ENCODE measurements at regions not wholly inside any gene's neighbourhood (a gene's known extent, or its start where the extent isn't known, plus 50 kb on each side); places are given as distances from the start of the nearest gene placed in this dataset.

DNA sequence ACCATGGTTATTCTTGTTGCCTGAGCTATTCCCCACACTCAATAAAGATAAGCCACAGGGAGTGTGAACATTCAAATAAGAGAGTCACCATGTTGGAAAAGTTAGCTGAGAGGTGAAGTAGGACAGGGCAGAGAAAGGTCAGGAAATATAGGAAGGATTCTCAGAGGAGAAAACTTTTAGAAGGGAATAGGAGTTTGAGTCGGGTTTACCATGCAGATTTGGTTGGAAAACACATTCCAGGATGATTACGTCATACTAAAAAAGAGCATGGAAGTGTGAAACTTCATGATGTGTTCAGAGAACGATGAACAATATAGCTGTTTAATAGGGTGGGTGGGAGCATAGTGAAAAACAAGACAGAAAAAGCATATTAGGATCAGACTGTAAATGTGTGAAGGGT is 1125.3 kb upstream of the ADGRL2 start:
- no peak overlapping the region for H3K4me3 Mint-ChIP-seq
- no peaks in the 10 kb centered on the region for H3K4me1 Mint-ChIP-seq (ENCODE audit: low read depth)
- DNase-seq, result no peak
- peaks cover 4% of the 10 kb centered on the region for H3K9me3 Mint-ChIP-seq
- no peaks in the 10 kb centered on the region for H3K27me3 Mint-ChIP-seq (ENCODE audit: low read depth)
- CTCF ChIA-PET, result no interaction called here
- intact Hi-C loops (cut with micrococcal nuclease), result no loop called here
- H3K36me3 Mint-ChIP-seq (ENCODE audit: low read depth), result no peaks in the 10 kb centered on the region
- H3K27ac Mint-ChIP-seq, result no peak overlapping the region

DNA sequence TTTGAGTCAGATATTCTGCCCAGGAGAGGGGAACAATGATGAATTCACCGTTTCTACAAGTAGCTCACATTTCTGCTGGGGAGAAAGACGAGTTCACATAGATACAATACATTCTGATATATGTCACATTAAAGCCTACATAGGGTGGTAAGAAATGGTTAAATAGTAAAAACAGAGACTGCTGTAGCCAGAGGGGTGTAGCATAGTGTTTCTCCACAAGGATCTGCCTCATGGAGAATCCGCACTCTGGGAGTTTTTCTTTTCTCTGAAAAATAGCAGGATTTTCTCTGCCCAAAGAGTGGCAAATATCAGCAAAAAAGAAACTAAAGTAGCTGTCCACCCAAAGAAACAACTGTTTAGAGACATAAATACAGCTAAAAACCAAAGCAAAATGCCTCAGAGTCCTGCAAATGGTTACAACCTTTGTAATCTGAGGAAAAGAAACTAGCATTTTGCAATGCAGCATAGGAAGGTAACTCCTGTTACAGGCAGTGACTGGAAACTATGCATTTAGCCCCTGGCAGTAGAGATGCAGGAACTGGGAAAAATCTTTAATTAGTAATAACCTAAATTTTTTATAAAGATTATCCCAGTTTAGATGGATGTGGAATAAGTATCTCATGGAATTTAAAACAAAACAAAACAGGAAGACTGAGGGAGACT is 1126.7 kb upstream of the ADGRL2 start:
- intact Hi-C loops (cut with micrococcal nuclease), result no loop called here
- H3K27me3 Mint-ChIP-seq (ENCODE audit: low read depth), result no peaks in the 10 kb centered on the region
- H3K4me3 Mint-ChIP-seq, result no peak overlapping the region
- H3K36me3 Mint-ChIP-seq (ENCODE audit: low read depth), result no peaks in the 10 kb centered on the region
- H3K9me3 Mint-ChIP-seq, result peaks cover 4% of the 10 kb centered on the region
- CTCF ChIA-PET, result interaction anchor here (0.9 kb wide), 1 partner anchor 262 kb away, joined by 3 read pairs; no protein-coding TSS in a partner anchor
- DNase-seq, result no peak
- no peaks in the 10 kb centered on the region for H3K4me1 Mint-ChIP-seq (ENCODE audit: low read depth)
- H3K27ac Mint-ChIP-seq, result no peak overlapping the region

DNA sequence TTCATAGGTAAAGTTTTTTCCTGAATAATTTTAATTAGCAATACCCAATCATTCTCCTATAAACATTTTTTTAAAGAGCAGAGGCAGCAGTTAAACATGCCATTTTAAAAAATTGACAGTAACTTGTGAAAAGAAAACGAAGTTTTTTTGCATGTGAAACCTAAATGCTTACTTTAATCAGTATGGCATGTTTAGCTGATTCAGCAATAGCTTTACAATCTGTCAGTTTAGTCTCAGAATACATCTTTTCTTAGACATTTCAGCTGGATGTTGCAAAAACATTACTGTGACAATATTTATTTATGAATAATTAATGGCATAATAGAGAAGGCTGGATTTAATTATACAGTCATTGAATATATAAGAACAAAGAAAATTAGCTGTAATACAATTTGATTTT is 1132.4 kb upstream of the ADGRL2 start:
- Mint-ChIP-seq H3K36me3 (ENCODE audit: low read depth) (no peaks in the 10 kb centered on the region), H3K27ac (no peak overlapping the region), H3K9me3 (peaks cover 1% of the 10 kb centered on the region), H3K4me3 (no peak overlapping the region), H3K27me3 (ENCODE audit: low read depth) (no peaks in the 10 kb centered on the region), H3K4me1 (ENCODE audit: low read depth) (no peaks in the 10 kb centered on the region)
- CTCF ChIA-PET, result no interaction called here
- intact Hi-C loops (cut with micrococcal nuclease), result no loop called here
- DNase-seq, result no peak

DNA sequence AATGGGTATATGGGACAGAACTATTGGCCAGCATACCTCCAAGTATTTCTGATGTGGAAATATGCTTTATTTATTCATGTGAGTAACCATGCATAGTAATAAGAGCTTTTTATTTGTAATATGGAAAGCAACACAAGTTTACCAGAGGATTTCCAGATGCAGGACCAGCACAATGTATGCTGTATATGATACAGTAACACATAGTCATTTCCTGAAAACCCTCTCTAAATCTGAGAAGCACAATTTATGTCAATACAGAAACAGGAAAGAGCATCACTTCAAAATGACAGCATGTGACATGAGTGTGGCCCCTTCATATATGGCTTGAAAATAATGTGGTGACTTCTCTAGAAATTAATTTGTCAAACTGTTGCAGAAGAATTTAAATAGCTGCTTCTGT is 1134.7 kb upstream of the ADGRL2 start:
- no peaks in the 10 kb centered on the region for H3K36me3 Mint-ChIP-seq (ENCODE audit: low read depth)
- no peak overlapping the region for H3K27ac Mint-ChIP-seq
- H3K27me3 Mint-ChIP-seq (ENCODE audit: low read depth), result no peaks in the 10 kb centered on the region
- intact Hi-C loops (cut with micrococcal nuclease), result no loop called here
- no peak for DNase-seq
- CTCF ChIA-PET, result no interaction called here
- no peak overlapping the region for H3K4me3 Mint-ChIP-seq
- H3K9me3 Mint-ChIP-seq, result peaks cover 1% of the 10 kb centered on the region
- no peaks in the 10 kb centered on the region for H3K4me1 Mint-ChIP-seq (ENCODE audit: low read depth)

DNA sequence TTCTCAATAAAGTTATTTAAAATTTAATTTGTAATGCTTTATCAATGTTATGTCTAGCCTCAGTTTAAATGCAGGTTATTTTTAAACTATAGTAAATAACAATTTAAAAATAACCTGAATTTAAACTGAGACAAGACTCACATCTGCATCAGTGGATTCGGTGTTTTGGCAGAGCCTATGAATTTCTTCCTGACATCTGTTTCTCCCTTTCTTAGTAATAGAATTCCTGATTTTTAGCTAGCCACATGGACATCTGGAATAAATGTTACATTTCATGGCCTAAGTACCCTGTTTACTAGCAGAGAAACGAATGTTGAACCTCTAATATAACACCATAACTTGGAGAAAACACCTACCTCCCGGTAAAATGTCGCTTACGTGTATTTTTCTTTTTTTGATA is 1141.6 kb upstream of the ADGRL2 start:
- DNase-seq, result no peak
- no peaks in the 10 kb centered on the region for H3K27me3 Mint-ChIP-seq (ENCODE audit: low read depth)
- no peak overlapping the region for H3K27ac Mint-ChIP-seq
- intact Hi-C loops (cut with micrococcal nuclease), result no loop called here
- no peaks in the 10 kb centered on the region for H3K9me3 Mint-ChIP-seq
- no peak overlapping the region for H3K4me3 Mint-ChIP-seq
- H3K4me1 Mint-ChIP-seq (ENCODE audit: low read depth), result no peaks in the 10 kb centered on the region
- no peaks in the 10 kb centered on the region for H3K36me3 Mint-ChIP-seq (ENCODE audit: low read depth)
- CTCF ChIA-PET, result no interaction called here

DNA sequence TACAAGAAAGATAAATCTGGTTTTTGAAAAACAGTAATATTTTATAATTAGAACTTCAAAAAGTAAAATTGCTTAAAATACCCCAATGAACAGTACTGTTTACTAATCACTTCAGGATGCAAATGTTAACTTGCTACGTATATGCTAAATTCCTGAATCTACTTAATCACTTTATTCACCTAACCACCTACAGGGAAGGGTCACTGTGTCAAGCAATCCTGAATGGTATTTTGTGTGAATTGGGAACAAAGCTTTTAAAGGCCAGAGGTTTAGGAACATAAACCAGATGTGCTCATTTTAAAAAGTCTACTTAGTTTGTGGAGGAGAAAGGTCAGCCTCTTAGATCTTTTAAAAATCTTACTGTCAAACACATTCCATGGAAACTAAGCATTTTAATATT is 1143.0 kb upstream of the ADGRL2 start:
- Mint-ChIP-seq H3K36me3 (ENCODE audit: low read depth) (no peaks in the 10 kb centered on the region), H3K4me3 (no peak overlapping the region), H3K27ac (no peak overlapping the region), H3K27me3 (ENCODE audit: low read depth) (no peaks in the 10 kb centered on the region), H3K4me1 (ENCODE audit: low read depth) (no peaks in the 10 kb centered on the region), H3K9me3 (no peaks in the 10 kb centered on the region)
- DNase-seq, result no peak
- CTCF ChIA-PET, result no interaction called here
- intact Hi-C loops (cut with micrococcal nuclease), result no loop called here

DNA sequence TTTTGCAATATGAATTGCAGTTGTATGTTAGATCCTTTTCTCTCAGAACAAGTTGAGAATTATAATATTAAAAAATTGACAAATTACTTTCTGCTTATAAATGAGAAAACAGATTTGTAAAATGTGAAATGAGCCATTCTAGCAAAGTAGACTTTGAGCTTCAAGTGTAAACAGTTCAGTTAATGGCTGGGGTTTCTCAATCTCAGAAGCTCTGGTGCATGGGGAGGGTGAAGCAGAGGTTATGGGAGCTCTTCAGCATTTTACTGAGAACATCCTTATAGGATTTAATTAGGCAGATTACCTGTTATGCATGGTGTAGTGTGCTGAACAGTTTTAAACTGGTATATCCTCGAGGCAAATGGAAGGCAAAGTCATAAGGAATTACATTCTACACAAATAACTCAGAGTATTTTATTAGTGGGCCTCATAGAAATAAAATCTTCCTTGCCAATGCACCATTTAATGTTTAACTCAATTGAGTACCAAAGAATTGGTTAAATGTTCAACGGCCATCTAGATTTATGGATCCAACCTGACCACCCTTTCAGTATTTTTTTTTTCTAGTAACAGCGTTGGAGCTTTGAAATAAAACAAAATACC is 1143.6 kb upstream of the ADGRL2 start:
- no peak for DNase-seq
- Mint-ChIP-seq H3K9me3 (no peaks in the 10 kb centered on the region), H3K27ac (no peak overlapping the region), H3K27me3 (ENCODE audit: low read depth) (no peaks in the 10 kb centered on the region), H3K4me1 (ENCODE audit: low read depth) (no peaks in the 10 kb centered on the region), H3K36me3 (ENCODE audit: low read depth) (no peaks in the 10 kb centered on the region), H3K4me3 (no peak overlapping the region)
- intact Hi-C loops (cut with micrococcal nuclease), result no loop called here
- CTCF ChIA-PET, result no interaction called here

DNA sequence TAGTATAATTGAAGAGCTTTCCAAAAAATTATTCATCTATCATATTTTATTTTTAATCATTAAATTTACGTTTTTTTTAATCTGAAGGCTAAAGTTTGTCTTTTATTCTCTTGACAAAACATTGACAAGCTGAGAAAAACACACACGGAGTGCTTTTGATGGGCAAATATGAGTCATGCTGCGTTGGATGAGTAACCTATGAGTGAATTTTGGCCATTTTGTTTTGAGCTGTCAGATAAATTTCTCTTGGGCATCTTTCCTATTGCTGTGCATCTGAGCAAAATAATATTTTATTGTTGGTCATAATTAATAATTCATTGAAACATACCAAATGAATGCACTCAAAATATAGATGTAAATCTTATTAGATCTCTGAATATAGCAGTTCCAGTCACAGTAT is 1144.1 kb upstream of the ADGRL2 start:
- DNase-seq, result no peak
- intact Hi-C loops (cut with micrococcal nuclease), result no loop called here
- H3K27ac Mint-ChIP-seq, result no peak overlapping the region
- H3K27me3 Mint-ChIP-seq (ENCODE audit: low read depth), result no peaks in the 10 kb centered on the region
- H3K4me3 Mint-ChIP-seq, result no peak overlapping the region
- H3K4me1 Mint-ChIP-seq (ENCODE audit: low read depth), result no peaks in the 10 kb centered on the region
- no peaks in the 10 kb centered on the region for H3K36me3 Mint-ChIP-seq (ENCODE audit: low read depth)
- H3K9me3 Mint-ChIP-seq, result no peaks in the 10 kb centered on the region
- CTCF ChIA-PET, result no interaction called here

DNA sequence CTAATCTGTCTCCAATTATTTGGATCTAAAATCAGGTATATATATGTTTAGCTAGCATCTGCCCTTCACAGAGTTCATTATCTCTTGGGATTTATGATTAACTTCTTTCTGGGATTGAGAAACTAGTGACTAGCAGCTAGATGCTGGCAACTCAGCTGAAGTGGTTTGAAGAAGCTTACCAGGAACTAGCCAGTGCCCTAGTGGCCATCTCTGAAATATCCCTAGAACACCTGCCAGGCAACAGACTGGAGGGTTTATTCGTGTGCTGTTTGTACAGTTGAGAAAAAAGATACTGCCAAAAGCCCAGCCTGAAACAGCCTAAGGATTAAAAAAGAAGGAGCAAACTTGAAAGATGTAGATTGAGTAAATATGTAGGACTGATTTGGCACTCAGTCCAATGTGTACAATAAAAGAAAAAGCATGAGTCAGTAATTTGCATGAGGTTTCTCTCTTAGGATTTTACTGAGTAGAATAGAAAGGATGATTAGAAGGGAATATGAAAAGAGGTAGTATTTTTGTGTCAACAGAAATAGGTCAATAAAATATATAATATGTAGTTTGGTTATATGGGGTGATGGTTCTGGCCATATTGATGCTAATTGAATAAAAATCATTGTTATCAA is 1144.6 kb upstream of the ADGRL2 start:
- CTCF ChIA-PET, result no interaction called here
- Mint-ChIP-seq H3K27me3 (ENCODE audit: low read depth) (no peaks in the 10 kb centered on the region), H3K27ac (no peak overlapping the region), H3K4me1 (ENCODE audit: low read depth) (no peaks in the 10 kb centered on the region), H3K4me3 (no peak overlapping the region), H3K36me3 (ENCODE audit: low read depth) (no peaks in the 10 kb centered on the region), H3K9me3 (no peaks in the 10 kb centered on the region)
- DNase-seq, result no peak
- intact Hi-C loops (cut with micrococcal nuclease), result no loop called here

DNA sequence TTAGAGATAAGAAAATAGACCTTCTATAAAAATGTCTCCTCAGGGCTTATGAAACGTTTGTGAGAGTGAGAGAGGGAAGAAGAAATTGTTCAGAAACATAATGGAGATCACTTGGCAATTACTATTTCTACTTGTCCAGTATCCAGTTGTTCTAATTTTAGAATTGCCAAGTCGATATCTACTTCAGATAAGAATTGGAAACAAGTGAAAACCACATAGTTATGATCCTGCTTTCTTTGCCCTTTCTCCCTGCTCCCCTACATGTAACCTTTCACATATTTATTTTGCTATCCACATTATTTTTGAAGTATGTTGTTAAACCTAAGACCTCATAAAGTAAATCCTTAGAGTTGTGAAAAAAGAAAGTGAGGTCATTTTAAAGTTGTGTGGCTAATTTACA is 1154.7 kb upstream of the ADGRL2 start:
- CTCF ChIA-PET, result no interaction called here
- no peak for DNase-seq
- Mint-ChIP-seq H3K4me3 (no peak overlapping the region), H3K27ac (no peak overlapping the region), H3K9me3 (peaks cover 5% of the 10 kb centered on the region), H3K4me1 (ENCODE audit: low read depth) (no peaks in the 10 kb centered on the region), H3K27me3 (ENCODE audit: low read depth) (no peaks in the 10 kb centered on the region), H3K36me3 (ENCODE audit: low read depth) (no peaks in the 10 kb centered on the region)
- intact Hi-C loops (cut with micrococcal nuclease), result no loop called here

DNA sequence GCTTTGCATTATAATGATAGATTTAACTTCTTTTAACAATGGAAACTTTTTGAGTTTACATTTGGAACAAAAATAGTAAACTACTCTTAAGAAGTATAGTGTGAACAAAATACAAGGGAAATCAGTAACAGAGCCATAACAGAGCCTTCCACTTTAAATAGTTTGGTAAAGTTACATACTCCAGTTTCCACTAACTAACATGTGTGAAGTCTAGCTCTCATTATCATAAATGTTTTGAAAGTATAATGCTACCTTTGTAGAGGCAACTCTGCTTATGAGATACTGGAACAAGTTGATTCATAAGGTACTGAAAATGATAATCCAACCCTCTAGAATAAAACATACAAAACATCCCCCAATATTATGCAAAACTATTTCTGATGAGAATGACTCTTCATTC is 1155.1 kb upstream of the ADGRL2 start:
- no peaks in the 10 kb centered on the region for H3K36me3 Mint-ChIP-seq (ENCODE audit: low read depth)
- CTCF ChIA-PET, result no interaction called here
- intact Hi-C loops (cut with micrococcal nuclease), result no loop called here

DNA sequence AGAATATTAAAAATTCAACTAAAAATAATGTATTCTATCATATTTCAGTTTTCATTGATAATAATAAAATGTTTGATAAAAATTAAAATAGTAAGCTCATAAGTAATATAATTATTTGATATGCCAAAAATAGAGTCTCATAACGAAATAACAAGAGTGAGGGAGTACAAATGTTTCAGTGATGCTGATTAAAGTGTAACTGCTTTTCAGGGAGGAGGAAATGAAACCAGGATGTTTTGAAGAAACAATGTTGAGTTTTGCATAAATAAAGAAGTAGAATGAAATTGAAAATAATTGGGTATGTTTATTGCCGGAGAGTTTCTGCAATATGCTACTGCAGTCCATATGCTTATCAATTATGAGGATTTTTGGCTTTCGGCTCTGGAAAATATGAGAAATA is 1159.8 kb upstream of the ADGRL2 start:
- intact Hi-C loops (cut with micrococcal nuclease), result no loop called here

More for the DNA sequence above, 1155.1 kb upstream of the ADGRL2 start:
- no peak overlapping the region for H3K4me3 Mint-ChIP-seq
- H3K4me1 Mint-ChIP-seq (ENCODE audit: low read depth), result no peaks in the 10 kb centered on the region
- no peak for DNase-seq
- no peak overlapping the region for H3K27ac Mint-ChIP-seq
- peaks cover 5% of the 10 kb centered on the region for H3K9me3 Mint-ChIP-seq
- H3K27me3 Mint-ChIP-seq (ENCODE audit: low read depth), result no peaks in the 10 kb centered on the region

DNA sequence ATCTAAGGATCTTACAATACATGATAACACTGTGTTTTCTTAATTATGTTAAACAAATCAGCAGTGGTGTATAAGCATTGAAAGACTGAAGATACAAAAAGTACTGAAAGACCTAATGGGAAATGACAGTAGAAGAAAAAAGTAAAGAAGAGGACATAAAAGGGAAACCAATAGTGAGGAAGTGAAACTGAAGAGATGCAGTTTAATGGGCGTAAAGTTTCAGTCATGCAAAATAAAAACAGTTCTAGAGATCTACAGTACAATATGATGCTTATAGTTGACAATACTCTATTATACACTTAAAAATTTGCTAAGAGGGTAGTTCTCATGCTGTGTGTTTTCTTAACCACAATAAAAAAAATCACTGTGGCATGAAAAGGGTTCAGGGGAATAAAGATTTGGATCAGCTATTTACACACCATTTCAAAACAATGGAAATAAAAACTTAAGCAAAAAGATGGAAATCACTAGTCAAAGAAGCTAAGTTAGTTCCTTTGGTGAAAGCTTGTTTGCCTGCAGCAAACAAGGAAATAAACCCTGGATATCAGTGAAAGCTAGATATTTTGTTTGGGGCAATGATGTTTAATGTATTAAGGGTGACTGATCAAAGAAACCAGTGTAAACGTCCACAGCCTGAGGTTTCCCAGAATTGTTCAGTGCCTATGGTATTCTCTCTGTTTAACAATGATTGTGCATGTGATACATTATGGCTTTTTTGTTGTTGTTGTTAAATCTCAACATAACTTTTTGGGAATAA is 1160.8 kb upstream of the ADGRL2 start:
- Mint-ChIP-seq H3K4me1 (ENCODE audit: low read depth) (no peaks in the 10 kb centered on the region), H3K36me3 (ENCODE audit: low read depth) (no peaks in the 10 kb centered on the region), H3K27ac (no peak overlapping the region), H3K4me3 (no peak overlapping the region), H3K9me3 (peaks cover 3% of the 10 kb centered on the region), H3K27me3 (ENCODE audit: low read depth) (no peaks in the 10 kb centered on the region)
- no peak for DNase-seq
- CTCF ChIA-PET, result no interaction called here
- intact Hi-C loops (cut with micrococcal nuclease), result no loop called here

More for the DNA sequence above, 1159.8 kb upstream of the ADGRL2 start:
- Mint-ChIP-seq H3K36me3 (ENCODE audit: low read depth) (no peaks in the 10 kb centered on the region), H3K4me3 (no peak overlapping the region), H3K9me3 (peaks cover 3% of the 10 kb centered on the region), H3K27ac (no peak overlapping the region), H3K4me1 (ENCODE audit: low read depth) (no peaks in the 10 kb centered on the region), H3K27me3 (ENCODE audit: low read depth) (no peaks in the 10 kb centered on the region)
- DNase-seq, result no peak
- CTCF ChIA-PET, result no interaction called here
